ENCODE measurements at regions not wholly inside any gene's neighbourhood (a gene's known extent, or its start where the extent isn't known, plus 50 kb on each side); places are given as distances from the start of the nearest gene placed in this dataset.

DNA sequence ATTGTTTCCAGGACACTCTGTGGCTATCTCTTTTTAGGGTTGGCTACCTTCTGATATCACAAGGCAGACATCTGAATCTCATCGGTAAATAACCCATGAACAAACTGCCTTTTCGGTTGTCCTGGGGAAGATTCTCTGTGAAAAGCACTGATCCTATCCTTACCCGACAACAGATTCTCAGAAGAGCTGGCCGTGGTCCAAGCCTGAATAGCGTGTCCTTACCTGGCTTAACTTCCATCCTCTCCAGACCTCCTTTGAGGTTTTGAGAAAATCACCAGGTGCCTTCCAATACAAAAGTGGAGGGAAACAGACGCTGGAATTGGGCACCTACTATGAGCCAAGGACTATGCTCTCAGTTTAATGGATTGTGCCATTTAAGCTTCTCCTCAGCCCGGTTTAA is 87.4 kb upstream of the ARHGEF3 start:
- Histone ChIP-seq H3K27ac (replicated peaks) (no peak overlapping the region), H3K4me3 (replicated peaks; ENCODE audit: insufficient read depth, low read length) (no peak overlapping the region), H3K27me3 (ENCODE audit: insufficient read depth, poor library complexity, severe bottlenecking) (no peaks in the 10 kb centered on the region)
- DNase-seq (ENCODE audit: low read depth in 1 of 2, low spot score in 1 of 2), result no peak
- TF ChIP-seq, protein P1, sequence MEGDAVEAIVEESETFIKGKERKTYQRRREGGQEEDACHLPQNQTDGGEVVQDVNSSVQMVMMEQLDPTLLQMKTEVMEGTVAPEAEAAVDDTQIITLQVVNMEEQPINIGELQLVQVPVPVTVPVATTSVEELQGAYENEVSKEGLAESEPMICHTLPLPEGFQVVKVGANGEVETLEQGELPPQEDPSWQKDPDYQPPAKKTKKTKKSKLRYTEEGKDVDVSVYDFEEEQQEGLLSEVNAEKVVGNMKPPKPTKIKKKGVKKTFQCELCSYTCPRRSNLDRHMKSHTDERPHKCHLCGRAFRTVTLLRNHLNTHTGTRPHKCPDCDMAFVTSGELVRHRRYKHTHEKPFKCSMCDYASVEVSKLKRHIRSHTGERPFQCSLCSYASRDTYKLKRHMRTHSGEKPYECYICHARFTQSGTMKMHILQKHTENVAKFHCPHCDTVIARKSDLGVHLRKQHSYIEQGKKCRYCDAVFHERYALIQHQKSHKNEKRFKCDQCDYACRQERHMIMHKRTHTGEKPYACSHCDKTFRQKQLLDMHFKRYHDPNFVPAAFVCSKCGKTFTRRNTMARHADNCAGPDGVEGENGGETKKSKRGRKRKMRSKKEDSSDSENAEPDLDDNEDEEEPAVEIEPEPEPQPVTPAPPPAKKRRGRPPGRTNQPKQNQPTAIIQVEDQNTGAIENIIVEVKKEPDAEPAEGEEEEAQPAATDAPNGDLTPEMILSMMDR (IDR thresholded peaks at IDR 0.05; ENCODE audit: insufficient read depth, low read length), result no peak
- TF ChIP-seq, protein P2, sequence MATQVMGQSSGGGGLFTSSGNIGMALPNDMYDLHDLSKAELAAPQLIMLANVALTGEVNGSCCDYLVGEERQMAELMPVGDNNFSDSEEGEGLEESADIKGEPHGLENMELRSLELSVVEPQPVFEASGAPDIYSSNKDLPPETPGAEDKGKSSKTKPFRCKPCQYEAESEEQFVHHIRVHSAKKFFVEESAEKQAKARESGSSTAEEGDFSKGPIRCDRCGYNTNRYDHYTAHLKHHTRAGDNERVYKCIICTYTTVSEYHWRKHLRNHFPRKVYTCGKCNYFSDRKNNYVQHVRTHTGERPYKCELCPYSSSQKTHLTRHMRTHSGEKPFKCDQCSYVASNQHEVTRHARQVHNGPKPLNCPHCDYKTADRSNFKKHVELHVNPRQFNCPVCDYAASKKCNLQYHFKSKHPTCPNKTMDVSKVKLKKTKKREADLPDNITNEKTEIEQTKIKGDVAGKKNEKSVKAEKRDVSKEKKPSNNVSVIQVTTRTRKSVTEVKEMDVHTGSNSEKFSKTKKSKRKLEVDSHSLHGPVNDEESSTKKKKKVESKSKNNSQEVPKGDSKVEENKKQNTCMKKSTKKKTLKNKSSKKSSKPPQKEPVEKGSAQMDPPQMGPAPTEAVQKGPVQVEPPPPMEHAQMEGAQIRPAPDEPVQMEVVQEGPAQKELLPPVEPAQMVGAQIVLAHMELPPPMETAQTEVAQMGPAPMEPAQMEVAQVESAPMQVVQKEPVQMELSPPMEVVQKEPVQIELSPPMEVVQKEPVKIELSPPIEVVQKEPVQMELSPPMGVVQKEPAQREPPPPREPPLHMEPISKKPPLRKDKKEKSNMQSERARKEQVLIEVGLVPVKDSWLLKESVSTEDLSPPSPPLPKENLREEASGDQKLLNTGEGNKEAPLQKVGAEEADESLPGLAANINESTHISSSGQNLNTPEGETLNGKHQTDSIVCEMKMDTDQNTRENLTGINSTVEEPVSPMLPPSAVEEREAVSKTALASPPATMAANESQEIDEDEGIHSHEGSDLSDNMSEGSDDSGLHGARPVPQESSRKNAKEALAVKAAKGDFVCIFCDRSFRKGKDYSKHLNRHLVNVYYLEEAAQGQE (IDR thresholded peaks at IDR 0.05; ENCODE audit: insufficient replicate concordance, low read depth), result no peak
- TF ChIP-seq POLR2AphosphoS5 (IDR thresholded peaks at IDR 0.05; ENCODE audit: low read depth) (no peak), SPI1 (IDR thresholded peaks at IDR 0.05; ENCODE audit: borderline replicate concordance, low read depth) (no peak), GABPA (IDR thresholded peaks at IDR 0.05; ENCODE audit: low read depth) (no peak)

DNA sequence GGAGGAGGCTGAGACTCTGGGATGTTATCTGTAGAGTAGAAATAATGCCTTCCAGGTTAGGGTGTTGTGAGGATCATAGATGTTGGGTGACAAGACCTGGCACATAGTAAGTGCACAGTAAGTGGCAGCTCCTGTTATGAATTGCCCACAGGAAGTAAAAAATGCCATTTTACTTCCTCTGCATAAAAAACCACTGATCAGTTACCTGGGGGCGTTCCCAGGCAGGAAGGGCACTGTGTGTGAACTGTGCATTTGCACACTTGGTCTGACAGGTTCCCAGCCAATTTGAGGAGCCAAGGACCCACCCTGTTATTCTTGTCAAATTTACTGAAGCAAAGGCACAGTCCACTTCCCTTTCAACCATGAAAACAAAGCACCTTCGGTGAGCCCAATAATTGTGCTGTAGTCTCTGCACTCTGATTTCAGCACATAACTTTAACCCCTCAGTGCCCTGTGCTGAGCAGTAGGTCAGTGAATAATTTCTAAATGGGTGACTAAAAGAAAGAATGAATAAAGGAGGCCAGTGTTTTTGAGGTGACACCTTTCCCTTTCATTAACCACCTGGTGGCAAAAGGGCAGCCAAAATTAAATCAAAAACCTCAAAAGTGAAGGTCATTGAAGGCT is 85.8 kb upstream of the ARHGEF3 start:
- no peak for DNase-seq (ENCODE audit: low read depth in 1 of 2, low spot score in 1 of 2)
- H3K4me3 ChIP-seq (replicated peaks; ENCODE audit: insufficient read depth, low read length), result no peak overlapping the region
- TF ChIP-seq, protein P1 (IDR thresholded peaks at IDR 0.05; ENCODE audit: insufficient read depth, low read length), result no peak
- TF ChIP-seq POLR2AphosphoS5 (IDR thresholded peaks at IDR 0.05; ENCODE audit: low read depth) (no peak), GABPA (IDR thresholded peaks at IDR 0.05; ENCODE audit: low read depth) (no peak), SPI1 (IDR thresholded peaks at IDR 0.05; ENCODE audit: borderline replicate concordance, low read depth) (no peak)
- TF ChIP-seq, protein P2 (IDR thresholded peaks at IDR 0.05; ENCODE audit: insufficient replicate concordance, low read depth), result no peak
- H3K27ac ChIP-seq (replicated peaks), result no peak overlapping the region
- no peaks in the 10 kb centered on the region for H3K27me3 ChIP-seq (ENCODE audit: insufficient read depth, poor library complexity, severe bottlenecking)

DNA sequence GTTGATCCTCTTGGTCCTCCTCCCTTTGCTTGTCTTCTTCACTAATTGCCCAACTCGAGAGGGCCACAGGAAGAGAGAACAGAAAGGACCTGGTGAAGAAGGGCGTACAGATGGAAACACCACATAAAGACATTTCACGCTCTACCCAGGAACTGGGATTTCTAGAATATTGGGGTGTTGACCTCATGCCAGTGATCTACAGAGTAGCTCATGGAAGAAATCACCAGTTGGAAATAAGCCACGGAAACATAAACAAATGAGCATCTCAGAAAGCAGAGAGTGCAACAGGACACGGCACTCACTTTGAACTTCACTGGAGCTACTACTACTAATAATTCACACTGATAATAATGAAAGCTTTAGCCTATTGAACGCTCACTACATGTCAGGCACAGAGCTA is 84.6 kb upstream of the ARHGEF3 start:
- DNase-seq (ENCODE audit: low read depth in 1 of 2, low spot score in 1 of 2), result no peak
- Histone ChIP-seq H3K27me3 (ENCODE audit: insufficient read depth, poor library complexity, severe bottlenecking) (no peaks in the 10 kb centered on the region), H3K27ac (replicated peaks) (no peak overlapping the region), H3K4me3 (replicated peaks; ENCODE audit: insufficient read depth, low read length) (no peak overlapping the region)
- TF ChIP-seq POLR2AphosphoS5 (IDR thresholded peaks at IDR 0.05; ENCODE audit: low read depth) (no peak), GABPA (IDR thresholded peaks at IDR 0.05; ENCODE audit: low read depth) (no peak), SPI1 (IDR thresholded peaks at IDR 0.05; ENCODE audit: borderline replicate concordance, low read depth) (no peak)
- TF ChIP-seq, protein P2 (IDR thresholded peaks at IDR 0.05; ENCODE audit: insufficient replicate concordance, low read depth), result no peak
- TF ChIP-seq, protein P1 (IDR thresholded peaks at IDR 0.05; ENCODE audit: insufficient read depth, low read length), result no peak

Data from HL-60 (cell line).